ENCODE measurements at regions not wholly inside any gene's neighbourhood (a gene's known extent, or its start where the extent isn't known, plus 50 kb on each side); places are given as distances from the start of the nearest gene placed in this dataset.

- ATAC-seq = no peak
- no peak for TF ChIP-seq ZNF8 (CRISPR knock-in tag; IDR thresholded peaks at IDR 0.05)
- TF ChIP-seq ZNF565 (CRISPR knock-in tag; conservative IDR thresholded peaks at IDR 0.05; ENCODE audit: low read depth) = no peak
- no peak for TF ChIP-seq ZC3H10 (CRISPR knock-in tag; IDR thresholded peaks at IDR 0.05)
- no peak for TF ChIP-seq RARB (CRISPR knock-in tag; IDR thresholded peaks at IDR 0.05)
- TF ChIP-seq ISL1 (CRISPR knock-in tag; IDR thresholded peaks at IDR 0.05) = no peak
- no peak for TF ChIP-seq TOX (CRISPR knock-in tag; IDR thresholded peaks at IDR 0.05; ENCODE audit: borderline replicate concordance)
- no peak for TF ChIP-seq PPARA (CRISPR knock-in tag; IDR thresholded peaks at IDR 0.05; ENCODE audit: borderline replicate concordance)
Measured at GRCh38 chr3:140822401-140823047, 119.1 kb upstream of the SLC25A36 start.

GRCh38 chr3:140823106-140823505 is 118.5 kb upstream of the SLC25A36 start:
- TF ChIP-seq OSR1 (CRISPR knock-in tag; IDR thresholded peaks at IDR 0.05) (no peak), BACH2 (CRISPR knock-in tag; IDR thresholded peaks at IDR 0.05; ENCODE audit: borderline replicate concordance) (no peak), GLIS3 (CRISPR knock-in tag; IDR thresholded peaks at IDR 0.05) (no peak), CREB5 (CRISPR knock-in tag; IDR thresholded peaks at IDR 0.05; ENCODE audit: low read depth) (no peak), TCF4 (CRISPR knock-in tag; IDR thresholded peaks at IDR 0.05; ENCODE audit: borderline replicate concordance) (no peak), CSDC2 (CRISPR knock-in tag; IDR thresholded peaks at IDR 0.05) (no peak), ZNF8 (CRISPR knock-in tag; IDR thresholded peaks at IDR 0.05) (no peak), ZNF70 (CRISPR knock-in tag; IDR thresholded peaks at IDR 0.05) (no peak), PATZ1 (CRISPR knock-in tag; IDR thresholded peaks at IDR 0.05; ENCODE audit: borderline replicate concordance) (no peak), ESRRG (CRISPR knock-in tag; IDR thresholded peaks at IDR 0.05) (no peak), ARNTL (CRISPR knock-in tag; IDR thresholded peaks at IDR 0.05; ENCODE audit: borderline replicate concordance, low read depth) (no peak), ZFP30 (CRISPR knock-in tag; IDR thresholded peaks at IDR 0.05) (no peak), ZFP3 (CRISPR knock-in tag; IDR thresholded peaks at IDR 0.05) (no peak), TOX (CRISPR knock-in tag; IDR thresholded peaks at IDR 0.05; ENCODE audit: borderline replicate concordance) (no peak)
- no peak for ATAC-seq

GRCh38 chr3:140827894-140828293 is 113.7 kb upstream of the SLC25A36 start:
- TF ChIP-seq ZFP30 (CRISPR knock-in tag; IDR thresholded peaks at IDR 0.05) = no peak
- TF ChIP-seq ARNTL (CRISPR knock-in tag; IDR thresholded peaks at IDR 0.05; ENCODE audit: borderline replicate concordance, low read depth) = no peak
- no peak for TF ChIP-seq ZFP3 (CRISPR knock-in tag; IDR thresholded peaks at IDR 0.05)
- TF ChIP-seq RARB (CRISPR knock-in tag; IDR thresholded peaks at IDR 0.05) = no peak
- TF ChIP-seq OSR1 (CRISPR knock-in tag; IDR thresholded peaks at IDR 0.05) = no peak
- TF ChIP-seq ISL1 (CRISPR knock-in tag; IDR thresholded peaks at IDR 0.05) = no peak
- no peak for TF ChIP-seq ZNF565 (CRISPR knock-in tag; conservative IDR thresholded peaks at IDR 0.05; ENCODE audit: low read depth)
- TF ChIP-seq TCF4 (CRISPR knock-in tag; IDR thresholded peaks at IDR 0.05; ENCODE audit: borderline replicate concordance) = no peak
- TF ChIP-seq GLIS3 (CRISPR knock-in tag; IDR thresholded peaks at IDR 0.05) = no peak
- no peak for TF ChIP-seq PATZ1 (CRISPR knock-in tag; IDR thresholded peaks at IDR 0.05; ENCODE audit: borderline replicate concordance)
- no peak for TF ChIP-seq ESRRG (CRISPR knock-in tag; IDR thresholded peaks at IDR 0.05)
- no peak for TF ChIP-seq ZNF70 (CRISPR knock-in tag; IDR thresholded peaks at IDR 0.05)
- no peak for TF ChIP-seq SNAI2 (CRISPR knock-in tag; IDR thresholded peaks at IDR 0.05)
- no peak for TF ChIP-seq TOX (CRISPR knock-in tag; IDR thresholded peaks at IDR 0.05; ENCODE audit: borderline replicate concordance)
- TF ChIP-seq BACH2 (CRISPR knock-in tag; IDR thresholded peaks at IDR 0.05; ENCODE audit: borderline replicate concordance) = no peak
- TF ChIP-seq ZC3H10 (CRISPR knock-in tag; IDR thresholded peaks at IDR 0.05) = no peak
- ATAC-seq = no peak

- TF ChIP-seq ZFP30 (CRISPR knock-in tag; IDR thresholded peaks at IDR 0.05) = no peak
- no peak for TF ChIP-seq CREB5 (CRISPR knock-in tag; IDR thresholded peaks at IDR 0.05; ENCODE audit: low read depth)
- no peak for TF ChIP-seq PPARA (CRISPR knock-in tag; IDR thresholded peaks at IDR 0.05; ENCODE audit: borderline replicate concordance)
- no peak for TF ChIP-seq CSDC2 (CRISPR knock-in tag; IDR thresholded peaks at IDR 0.05)
- TF ChIP-seq ZNF565 (CRISPR knock-in tag; conservative IDR thresholded peaks at IDR 0.05; ENCODE audit: low read depth) = no peak
- no peak for TF ChIP-seq ISL1 (CRISPR knock-in tag; IDR thresholded peaks at IDR 0.05)
- no peak for TF ChIP-seq GLIS3 (CRISPR knock-in tag; IDR thresholded peaks at IDR 0.05)
- no peak for TF ChIP-seq ZNF70 (CRISPR knock-in tag; IDR thresholded peaks at IDR 0.05)
- no peak for TF ChIP-seq TCF4 (CRISPR knock-in tag; IDR thresholded peaks at IDR 0.05; ENCODE audit: borderline replicate concordance)
- no peak for TF ChIP-seq ESRRG (CRISPR knock-in tag; IDR thresholded peaks at IDR 0.05)
- TF ChIP-seq RARB (CRISPR knock-in tag; IDR thresholded peaks at IDR 0.05) = no peak
- TF ChIP-seq POU6F1 (CRISPR knock-in tag; IDR thresholded peaks at IDR 0.05; ENCODE audit: borderline replicate concordance, low read depth) = no peak
- no peak for TF ChIP-seq PATZ1 (CRISPR knock-in tag; IDR thresholded peaks at IDR 0.05; ENCODE audit: borderline replicate concordance)
- TF ChIP-seq ARNTL (CRISPR knock-in tag; IDR thresholded peaks at IDR 0.05; ENCODE audit: borderline replicate concordance, low read depth) = no peak
- TF ChIP-seq ZFP3 (CRISPR knock-in tag; IDR thresholded peaks at IDR 0.05) = no peak
- ATAC-seq = no peak
Measured at GRCh38 chr3:140828585-140828984, 113.1 kb upstream of the SLC25A36 start.

Data from SK-N-SH treated with all-trans-retinoic acid at 6 μM for 48 hours (cell line).